ENCODE measurements at regions not wholly inside any gene's neighbourhood (a gene's known extent, or its start where the extent isn't known, plus 50 kb on each side); places are given as distances from the start of the nearest gene placed in this dataset.
A peak's percentile ranks its signal among the peaks of the same experiment; 100 is the strongest.
"Not testable (repeated sequence)": the region's sequence is repeated elsewhere in the genome, so short reads cannot be mapped to it uniquely, and the experiment has no call there.

DNA sequence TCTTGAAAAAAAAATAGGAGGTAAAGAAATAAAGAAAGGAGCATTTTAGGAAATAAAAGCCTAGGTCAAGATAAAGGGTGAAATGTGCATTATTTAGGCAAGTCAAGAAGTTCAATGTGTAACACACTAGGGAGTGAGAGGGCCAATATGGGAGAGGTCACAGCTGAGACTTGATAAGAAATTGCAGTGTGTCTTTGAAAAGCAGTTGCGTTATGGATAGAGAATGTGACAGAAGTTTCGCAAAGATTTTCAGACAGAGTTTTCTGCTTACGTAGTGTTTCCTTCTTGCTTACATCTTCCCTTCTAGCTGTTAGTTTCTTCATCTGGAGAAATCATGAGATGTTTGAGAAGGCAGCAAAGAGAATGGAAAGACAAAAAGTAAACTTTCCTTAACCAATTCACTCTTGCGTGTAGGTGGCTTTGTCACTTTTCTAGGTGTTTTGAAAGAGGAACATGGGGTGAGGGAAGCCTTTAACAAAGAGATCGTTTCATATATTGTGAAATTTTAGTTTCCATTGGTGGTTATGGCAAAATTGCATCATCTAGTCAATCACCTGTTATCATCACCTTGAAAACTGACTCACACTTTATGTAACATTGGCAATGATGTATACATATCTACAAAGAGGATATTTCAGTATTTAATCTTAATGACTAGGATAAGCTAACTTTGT lies 975.5 kb downstream of the OLFM4 start:
- no peak for DNase-seq (ENCODE audit: low read depth in 2 of 2)

- no peak for DNase-seq (ENCODE audit: low read depth in 2 of 2)
Measured at GRCh38 chr13:54016542-54016941, 987.9 kb downstream of the OLFM4 start.

GRCh38 chr13:54018485-54018884 lies 989.9 kb downstream of the OLFM4 start:
- no peak for DNase-seq (ENCODE audit: low read depth in 2 of 2)

DNA sequence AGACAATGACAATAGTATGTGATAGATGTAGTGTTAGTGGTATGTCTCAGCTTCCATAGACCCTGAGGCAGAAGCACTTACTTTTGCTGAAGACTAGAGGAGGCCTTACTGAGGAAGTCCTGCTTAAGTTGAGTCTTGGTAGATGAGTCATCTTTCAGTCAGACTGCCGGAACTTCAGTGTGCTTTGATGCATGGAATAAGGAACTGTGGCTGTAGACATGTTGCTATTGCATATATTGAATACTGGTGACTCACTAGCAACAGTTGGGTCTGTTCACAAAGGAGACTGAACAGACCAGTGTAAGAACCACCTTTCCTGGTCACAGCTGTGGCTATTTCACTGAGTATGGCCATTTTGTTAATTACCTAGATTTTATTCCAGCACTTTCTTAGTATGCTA lies 1000.6 kb downstream of the OLFM4 start:
- peak; percentile 18 to 21 for DNase-seq (ENCODE audit: low read depth in 2 of 2)

DNA sequence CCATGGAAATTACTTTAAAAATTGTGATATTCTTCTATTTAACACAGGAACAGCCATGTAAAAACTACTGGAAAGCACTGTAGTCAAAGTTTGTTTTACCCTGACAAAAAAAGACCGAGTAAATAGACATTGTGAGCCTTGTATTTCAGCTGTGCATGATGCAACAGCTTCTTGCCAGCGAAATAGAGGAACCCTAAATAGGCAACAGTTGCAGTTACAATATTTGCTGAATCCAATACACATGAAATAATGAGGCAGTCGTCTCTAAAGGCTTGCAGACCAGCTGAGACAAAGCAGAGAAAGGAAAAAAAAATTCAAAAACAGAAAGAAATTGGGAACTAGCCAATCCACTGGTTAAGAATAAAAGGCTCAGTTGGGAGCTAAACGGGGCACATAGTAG lies 1001.1 kb downstream of the OLFM4 start:
- no peak for DNase-seq (ENCODE audit: low read depth in 2 of 2)

DNA sequence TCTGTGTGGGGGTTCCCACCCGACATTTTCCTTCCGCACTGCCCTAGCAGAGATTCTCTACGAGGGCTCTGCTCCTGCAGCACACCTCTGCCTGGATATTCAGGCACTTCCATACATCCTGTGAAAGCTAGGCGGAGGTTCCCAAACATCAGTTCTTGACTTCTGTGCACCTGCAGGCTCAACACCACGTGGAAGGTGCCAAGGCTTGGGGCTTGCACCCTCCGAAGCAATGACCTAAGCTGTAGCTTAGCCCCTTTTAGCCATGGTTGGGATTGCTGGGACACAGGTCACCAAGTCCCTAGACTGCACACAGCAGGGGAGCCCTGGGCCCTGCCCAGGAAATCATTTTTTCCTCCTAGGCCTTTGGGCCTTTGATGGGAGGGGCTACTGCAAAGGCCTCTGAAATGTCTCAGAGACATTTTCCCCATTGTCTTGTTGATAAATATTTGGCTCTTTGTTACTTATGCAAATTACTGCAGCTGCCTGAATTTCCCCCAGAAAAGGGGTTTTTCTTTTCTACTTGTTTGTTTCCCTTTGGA lies 1004.8 kb downstream of the OLFM4 start:
- no peak for DNase-seq (ENCODE audit: low read depth in 2 of 2)

- no peak for DNase-seq (ENCODE audit: low read depth in 2 of 2)
Measured at GRCh38 chr13:54034047-54034446, 1005.4 kb downstream of the OLFM4 start.

GRCh38 chr13:54057416-54057815 lies 1028.8 kb downstream of the OLFM4 start:
- DNase-seq (ENCODE audit: low read depth in 2 of 2): not testable (repeated sequence)

DNA sequence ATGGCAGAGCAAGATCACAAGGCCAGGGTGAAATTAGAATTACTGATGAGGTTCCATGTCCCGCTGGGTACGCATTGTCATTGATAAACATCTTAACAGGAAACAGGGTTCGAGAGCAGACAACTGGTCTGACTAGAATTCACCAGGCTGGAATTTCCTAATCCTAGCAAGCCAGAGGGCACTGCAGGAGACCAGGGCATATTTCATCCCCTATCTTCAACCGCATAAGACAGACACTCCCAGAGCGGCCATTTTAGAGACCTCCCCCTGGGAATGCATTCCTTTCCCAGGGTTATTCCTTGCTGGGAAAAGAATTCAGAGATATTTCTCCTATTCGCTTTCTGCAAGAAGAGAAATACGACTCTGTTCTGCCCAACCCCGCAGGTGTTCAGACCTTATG lies 1041.3 kb downstream of the OLFM4 start:
- not testable (repeated sequence) for DNase-seq (ENCODE audit: low read depth in 2 of 2)

- DNase-seq (ENCODE audit: low read depth in 2 of 2): no peak
Measured at GRCh38 chr13:54077569-54077968, 1049.0 kb downstream of the OLFM4 start.

- DNase-seq (ENCODE audit: low read depth in 2 of 2): no peak
Measured at GRCh38 chr13:54078271-54078870, 1049.8 kb downstream of the OLFM4 start.

DNA sequence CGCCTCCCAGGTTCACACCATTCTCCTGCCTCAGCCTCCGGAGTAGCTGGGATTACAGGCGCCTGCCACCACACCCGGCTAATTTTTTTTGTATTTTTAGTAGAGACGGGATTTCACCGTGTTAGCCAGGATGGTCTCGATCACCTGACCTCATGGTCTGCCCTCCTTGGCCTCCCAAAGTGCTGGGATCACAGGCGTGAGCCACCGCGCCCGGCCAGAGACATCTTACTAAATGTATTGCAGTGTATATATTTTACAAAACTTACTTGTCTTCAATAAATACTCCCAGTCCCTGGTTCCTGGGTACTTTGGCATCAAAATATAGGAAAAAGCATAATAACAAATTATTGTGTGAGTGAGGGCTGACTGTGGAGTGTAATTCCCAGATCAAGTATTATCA lies 1053.7 kb downstream of the OLFM4 start:
- not testable (repeated sequence) for DNase-seq (ENCODE audit: low read depth in 2 of 2)

DNA sequence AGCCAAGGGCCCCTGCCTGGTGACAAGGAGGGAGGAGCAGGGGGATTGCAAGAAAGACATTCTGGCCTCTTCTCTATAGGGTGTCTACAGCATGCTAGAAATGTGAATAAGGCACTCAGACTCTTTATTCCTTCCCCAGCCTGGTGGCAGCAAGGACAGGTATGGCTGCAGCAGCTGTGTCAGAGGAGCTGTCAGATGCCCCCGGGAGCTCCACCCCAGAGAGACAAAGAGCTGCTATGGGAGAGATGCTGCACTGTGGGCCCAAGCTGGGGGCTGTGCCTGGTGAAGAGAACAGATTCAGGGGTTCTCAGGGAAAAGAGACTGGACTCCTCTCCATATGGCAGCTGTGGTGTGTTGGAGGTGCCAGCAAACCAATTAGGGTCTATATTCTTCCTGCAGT lies 1063.3 kb downstream of the OLFM4 start:
- no peak for DNase-seq (ENCODE audit: low read depth in 2 of 2)

GRCh38 chr13:54092686-54093085 lies 1064.1 kb downstream of the OLFM4 start:
- DNase-seq (ENCODE audit: low read depth in 2 of 2): no peak

GRCh38 chr13:54110597-54110996 lies 1082.0 kb downstream of the OLFM4 start:
- DNase-seq (ENCODE audit: low read depth in 2 of 2): no peak

GRCh38 chr13:54124700-54125099 lies 1096.1 kb downstream of the OLFM4 start:
- no peak for DNase-seq (ENCODE audit: low read depth in 2 of 2)

DNA sequence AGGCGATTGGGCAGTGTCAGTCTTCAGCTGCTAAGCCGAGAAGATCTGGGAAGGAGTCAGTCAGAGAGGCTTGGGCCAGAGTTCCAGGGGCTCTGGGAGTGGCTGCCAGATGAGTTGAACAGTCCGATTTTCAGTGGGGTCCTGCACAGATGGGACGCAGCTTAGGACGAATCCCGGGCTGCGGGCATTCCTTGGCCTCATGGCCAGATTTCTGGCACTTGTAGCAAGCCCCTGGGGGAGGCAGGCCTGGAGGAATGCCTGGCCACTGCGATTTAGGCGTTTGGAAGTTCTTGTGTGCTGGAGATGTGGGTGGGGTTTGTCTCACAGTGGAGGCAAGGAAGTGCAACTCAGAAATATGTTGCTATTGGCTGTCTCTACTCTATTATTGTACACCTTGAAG lies 1102.3 kb downstream of the OLFM4 start:
- DNase-seq (ENCODE audit: low read depth in 2 of 2): not testable (repeated sequence)

- DNase-seq (ENCODE audit: low read depth in 2 of 2): not testable (repeated sequence)
Measured at GRCh38 chr13:54131433-54131832, 1102.8 kb downstream of the OLFM4 start.

GRCh38 chr13:54132127-54132526 lies 1103.5 kb downstream of the OLFM4 start:
- not testable (repeated sequence) for DNase-seq (ENCODE audit: low read depth in 2 of 2)

DNA sequence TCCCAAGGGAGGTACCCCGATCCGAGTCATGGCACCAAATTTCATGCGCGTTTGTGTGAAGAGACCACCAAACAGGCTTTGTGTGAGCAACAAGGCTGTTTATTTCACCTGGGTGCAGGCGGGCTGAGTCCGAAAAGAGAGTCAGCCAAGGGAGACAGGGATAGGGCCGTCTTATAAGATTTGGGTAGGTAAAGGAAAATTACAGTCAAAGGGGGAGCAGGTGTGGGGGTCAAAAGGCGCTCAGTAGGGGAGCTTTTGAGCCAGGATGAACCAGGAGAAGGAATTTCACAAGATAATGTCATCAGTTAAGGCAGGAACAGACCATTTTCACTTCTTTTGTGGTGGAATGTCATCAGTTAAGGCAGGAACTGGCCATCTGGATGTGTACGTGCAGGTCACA lies 1104.1 kb downstream of the OLFM4 start:
- not testable (repeated sequence) for DNase-seq (ENCODE audit: low read depth in 2 of 2)

GRCh38 chr13:54133746-54134145 lies 1105.1 kb downstream of the OLFM4 start:
- DNase-seq (ENCODE audit: low read depth in 2 of 2): no peak

DNA sequence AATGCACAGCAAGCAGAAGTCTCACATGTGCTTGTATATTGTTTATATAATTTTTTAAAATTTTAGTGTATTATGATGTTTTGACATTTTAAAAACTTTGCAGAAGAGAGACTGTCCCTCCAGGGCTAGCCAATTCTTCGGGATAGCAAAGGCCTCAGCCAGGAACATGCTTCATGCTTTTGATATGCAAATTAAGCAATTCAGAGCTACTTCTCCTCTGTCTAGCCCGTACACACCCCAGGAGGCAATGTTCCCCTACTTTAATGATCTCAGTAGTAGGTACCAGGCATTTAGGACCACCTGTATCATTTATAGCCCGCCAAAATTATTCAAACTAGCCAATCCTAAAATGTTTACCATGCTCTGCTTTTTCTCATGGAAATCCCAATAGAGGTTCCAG lies 1116.2 kb downstream of the OLFM4 start:
- no peak for DNase-seq (ENCODE audit: low read depth in 2 of 2)

GRCh38 chr13:54150851-54151250 lies 1122.2 kb downstream of the OLFM4 start:
- no peak for DNase-seq (ENCODE audit: low read depth in 2 of 2)
